ENCODE measurements at regions not wholly inside any gene's neighbourhood (a gene's known extent, or its start where the extent isn't known, plus 50 kb on each side); places are given as distances from the start of the nearest gene placed in this dataset.

- H3K9me3 ChIP-seq (ENCODE audit: control insufficient read depth in 1 of 2, low read length in 2 of 2), result no peaks in the 10 kb centered on the region
- H3K27ac ChIP-seq (ENCODE audit: low read depth, low read length), result no peak overlapping the region
- no peak overlapping the region for H3K4me3 ChIP-seq (ENCODE audit: low read depth in 1 of 2, low read length in 2 of 2)
Measured at GRCh38 chr19:31015778-31016177, 333.5 kb downstream of the TSHZ3 start.

GRCh38 chr19:31014668-31015067, 334.6 kb downstream of the TSHZ3 start:
- H3K27me3 ChIP-seq (ENCODE audit: control insufficient read depth in 1 of 2, insufficient read depth in 2 of 2, low read length in 2 of 2), result no peaks in the 10 kb centered on the region
- no peak overlapping the region for H3K9ac ChIP-seq (ENCODE audit: low read depth in 1 of 2, low read length in 2 of 2)
- H3K9me3 ChIP-seq (ENCODE audit: control insufficient read depth in 1 of 2, low read length in 2 of 2), result no peaks in the 10 kb centered on the region
- no peak overlapping the region for H3K27ac ChIP-seq (ENCODE audit: low read depth, low read length)
- H3K4me3 ChIP-seq (ENCODE audit: low read depth in 1 of 2, low read length in 2 of 2), result no peak overlapping the region
- H3K4me1 ChIP-seq (ENCODE audit: control insufficient read depth in 1 of 2, insufficient read depth in 2 of 2, low read length in 2 of 2), result no peaks in the 10 kb centered on the region
- no peaks in the 10 kb centered on the region for H3K36me3 ChIP-seq (ENCODE audit: control insufficient read depth in 1 of 2, insufficient read depth in 2 of 2, low read length in 2 of 2)

More at GRCh38 chr19:31015778-31016177, 333.5 kb downstream of the TSHZ3 start:
- Histone ChIP-seq H3K27me3 (ENCODE audit: control insufficient read depth in 1 of 2, insufficient read depth in 2 of 2, low read length in 2 of 2) (no peaks in the 10 kb centered on the region), H3K9ac (ENCODE audit: low read depth in 1 of 2, low read length in 2 of 2) (no peak overlapping the region), H3K36me3 (ENCODE audit: control insufficient read depth in 1 of 2, insufficient read depth in 2 of 2, low read length in 2 of 2) (no peaks in the 10 kb centered on the region), H3K4me1 (ENCODE audit: control insufficient read depth in 1 of 2, insufficient read depth in 2 of 2, low read length in 2 of 2) (no peaks in the 10 kb centered on the region)

DNA sequence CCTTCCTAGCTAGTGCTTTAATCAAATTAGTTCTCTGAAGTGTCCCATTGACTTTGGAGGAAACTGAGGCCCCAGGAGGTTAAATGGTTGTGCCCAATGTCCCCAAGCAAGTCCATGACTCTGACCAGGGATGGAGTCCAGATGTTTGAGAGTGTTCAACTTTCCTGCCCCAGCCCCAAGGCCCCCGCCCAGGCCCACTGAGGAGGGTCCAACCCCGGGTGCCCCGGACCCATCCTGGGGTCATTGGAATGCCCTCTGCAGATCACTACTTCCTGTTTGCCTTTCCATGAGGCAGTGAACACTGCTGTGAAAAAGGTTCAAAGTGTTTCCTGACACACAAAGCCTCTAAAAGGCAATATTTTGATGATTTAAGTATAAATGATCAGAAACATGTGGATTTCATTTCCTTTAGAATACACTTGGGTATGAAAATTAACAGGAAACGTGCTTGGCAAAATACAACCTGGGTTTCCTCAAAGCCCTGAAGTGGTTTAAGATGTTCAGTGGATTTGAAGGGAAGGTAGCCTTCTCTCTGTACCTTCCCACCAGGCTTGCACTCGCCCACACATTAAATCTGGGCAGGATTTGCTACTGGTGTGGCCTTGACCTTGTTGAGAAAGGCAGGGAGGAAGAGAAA, 335.7 kb downstream of the TSHZ3 start:
- Histone ChIP-seq H3K27me3 (ENCODE audit: control insufficient read depth in 1 of 2, insufficient read depth in 2 of 2, low read length in 2 of 2) (no peaks in the 10 kb centered on the region), H3K9ac (ENCODE audit: low read depth in 1 of 2, low read length in 2 of 2) (no peak overlapping the region), H3K36me3 (ENCODE audit: control insufficient read depth in 1 of 2, insufficient read depth in 2 of 2, low read length in 2 of 2) (no peaks in the 10 kb centered on the region), H3K9me3 (ENCODE audit: control insufficient read depth in 1 of 2, low read length in 2 of 2) (no peaks in the 10 kb centered on the region), H3K4me3 (ENCODE audit: low read depth in 1 of 2, low read length in 2 of 2) (no peak overlapping the region), H3K27ac (ENCODE audit: low read depth, low read length) (no peak overlapping the region), H3K4me1 (ENCODE audit: control insufficient read depth in 1 of 2, insufficient read depth in 2 of 2, low read length in 2 of 2) (no peaks in the 10 kb centered on the region)

- Histone ChIP-seq H3K4me1 (ENCODE audit: control insufficient read depth in 1 of 2, insufficient read depth in 2 of 2, low read length in 2 of 2) (no peaks in the 10 kb centered on the region), H3K27ac (ENCODE audit: low read depth, low read length) (no peak overlapping the region), H3K9ac (ENCODE audit: low read depth in 1 of 2, low read length in 2 of 2) (no peak overlapping the region), H3K4me3 (ENCODE audit: low read depth in 1 of 2, low read length in 2 of 2) (no peak overlapping the region), H3K27me3 (ENCODE audit: control insufficient read depth in 1 of 2, insufficient read depth in 2 of 2, low read length in 2 of 2) (no peaks in the 10 kb centered on the region), H3K9me3 (ENCODE audit: control insufficient read depth in 1 of 2, low read length in 2 of 2) (peaks cover 0 to 3% of the 10 kb centered on the region in 2 donors), H3K36me3 (ENCODE audit: control insufficient read depth in 1 of 2, insufficient read depth in 2 of 2, low read length in 2 of 2) (no peaks in the 10 kb centered on the region)
Measured at GRCh38 chr19:31002518-31003244, 346.6 kb downstream of the TSHZ3 start.

DNA sequence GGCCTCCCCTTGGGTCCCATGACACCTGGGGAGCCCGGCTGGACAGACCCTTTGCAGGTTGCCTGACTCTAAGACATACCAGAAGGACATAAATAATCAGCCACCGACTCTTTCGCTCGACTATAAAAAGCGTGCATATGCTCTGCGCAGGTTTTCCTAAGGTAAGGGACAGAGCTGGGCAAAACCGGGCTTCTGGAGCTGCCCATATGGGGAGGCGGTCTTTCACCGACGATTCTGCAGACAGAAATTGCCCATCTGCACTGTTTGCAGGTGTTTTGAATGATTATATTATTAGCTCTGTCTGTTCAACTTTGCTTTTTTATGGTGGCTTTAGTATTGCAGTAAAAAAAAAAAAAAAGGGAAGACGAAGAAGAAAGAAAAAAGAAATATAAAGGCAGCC, 347.2 kb downstream of the TSHZ3 start:
- Histone ChIP-seq H3K4me1 (ENCODE audit: control insufficient read depth in 1 of 2, insufficient read depth in 2 of 2, low read length in 2 of 2) (no peaks in the 10 kb centered on the region), H3K4me3 (ENCODE audit: low read depth in 1 of 2, low read length in 2 of 2) (no peak overlapping the region), H3K27ac (ENCODE audit: low read depth, low read length) (no peak overlapping the region), H3K27me3 (ENCODE audit: control insufficient read depth in 1 of 2, insufficient read depth in 2 of 2, low read length in 2 of 2) (no peaks in the 10 kb centered on the region), H3K36me3 (ENCODE audit: control insufficient read depth in 1 of 2, insufficient read depth in 2 of 2, low read length in 2 of 2) (no peaks in the 10 kb centered on the region), H3K9ac (ENCODE audit: low read depth in 1 of 2, low read length in 2 of 2) (no peak overlapping the region), H3K9me3 (ENCODE audit: control insufficient read depth in 1 of 2, low read length in 2 of 2) (no peaks in the 10 kb centered on the region)

DNA sequence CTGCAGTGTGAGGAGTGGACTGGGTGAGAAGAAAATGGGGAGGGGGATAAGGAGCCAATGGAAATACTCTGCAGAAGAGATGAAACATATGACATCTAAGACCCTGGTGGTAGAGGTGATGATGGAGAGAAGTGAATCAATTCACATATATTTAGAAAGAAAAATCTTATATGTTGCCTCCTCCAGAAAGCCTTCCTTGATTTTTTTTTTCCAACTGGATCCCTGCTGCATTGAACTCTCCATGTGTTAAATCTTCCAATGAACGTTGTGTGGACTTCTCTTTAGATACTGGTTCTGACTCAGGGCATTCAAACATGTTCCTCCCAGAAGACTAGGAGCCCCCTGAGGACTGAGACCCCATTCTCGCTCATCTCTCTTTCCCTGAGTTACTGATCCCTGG, 348.3 kb downstream of the TSHZ3 start:
- H3K27ac ChIP-seq (ENCODE audit: low read depth, low read length), result no peak overlapping the region

DNA sequence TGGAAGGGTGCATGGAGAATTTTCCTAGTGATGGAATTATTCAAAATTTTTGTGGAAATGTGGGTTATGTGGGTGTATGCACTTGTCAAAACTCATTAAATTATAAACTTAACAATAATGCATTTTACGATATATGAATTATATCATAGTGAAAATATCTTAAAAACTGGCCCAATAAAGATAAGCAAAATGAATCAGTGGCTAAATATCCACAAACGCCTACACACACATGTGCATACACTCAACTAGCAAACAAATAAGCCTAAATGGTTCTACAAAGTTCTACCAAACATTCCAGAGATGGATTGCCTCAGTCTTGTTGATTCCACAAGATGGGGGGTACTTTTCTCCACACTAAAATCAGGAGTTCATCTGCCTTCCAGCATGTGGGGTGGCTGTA, 349.5 kb downstream of the TSHZ3 start:
- Histone ChIP-seq H3K4me3 (ENCODE audit: low read depth in 1 of 2, low read length in 2 of 2) (no peak overlapping the region), H3K9ac (ENCODE audit: low read depth in 1 of 2, low read length in 2 of 2) (no peak overlapping the region), H3K36me3 (ENCODE audit: control insufficient read depth in 1 of 2, insufficient read depth in 2 of 2, low read length in 2 of 2) (no peaks in the 10 kb centered on the region), H3K27me3 (ENCODE audit: control insufficient read depth in 1 of 2, insufficient read depth in 2 of 2, low read length in 2 of 2) (no peaks in the 10 kb centered on the region), H3K9me3 (ENCODE audit: control insufficient read depth in 1 of 2, low read length in 2 of 2) (no peaks in the 10 kb centered on the region), H3K4me1 (ENCODE audit: control insufficient read depth in 1 of 2, insufficient read depth in 2 of 2, low read length in 2 of 2) (no peaks in the 10 kb centered on the region), H3K27ac (ENCODE audit: low read depth, low read length) (no peak overlapping the region)

More for the DNA sequence above, 348.3 kb downstream of the TSHZ3 start:
- Histone ChIP-seq H3K4me3 (ENCODE audit: low read depth in 1 of 2, low read length in 2 of 2) (no peak overlapping the region), H3K36me3 (ENCODE audit: control insufficient read depth in 1 of 2, insufficient read depth in 2 of 2, low read length in 2 of 2) (no peaks in the 10 kb centered on the region), H3K9ac (ENCODE audit: low read depth in 1 of 2, low read length in 2 of 2) (no peak overlapping the region), H3K27me3 (ENCODE audit: control insufficient read depth in 1 of 2, insufficient read depth in 2 of 2, low read length in 2 of 2) (no peaks in the 10 kb centered on the region), H3K4me1 (ENCODE audit: control insufficient read depth in 1 of 2, insufficient read depth in 2 of 2, low read length in 2 of 2) (no peaks in the 10 kb centered on the region), H3K9me3 (ENCODE audit: control insufficient read depth in 1 of 2, low read length in 2 of 2) (no peaks in the 10 kb centered on the region)

- Histone ChIP-seq H3K36me3 (ENCODE audit: control insufficient read depth in 1 of 2, insufficient read depth in 2 of 2, low read length in 2 of 2) (no peaks in the 10 kb centered on the region), H3K27ac (ENCODE audit: low read depth, low read length) (no peak overlapping the region), H3K4me3 (ENCODE audit: low read depth in 1 of 2, low read length in 2 of 2) (no peak overlapping the region), H3K9ac (ENCODE audit: low read depth in 1 of 2, low read length in 2 of 2) (no peak overlapping the region), H3K27me3 (ENCODE audit: control insufficient read depth in 1 of 2, insufficient read depth in 2 of 2, low read length in 2 of 2) (no peaks in the 10 kb centered on the region), H3K4me1 (ENCODE audit: control insufficient read depth in 1 of 2, insufficient read depth in 2 of 2, low read length in 2 of 2) (no peaks in the 10 kb centered on the region), H3K9me3 (ENCODE audit: control insufficient read depth in 1 of 2, low read length in 2 of 2) (no peaks in the 10 kb centered on the region)
Measured at GRCh38 chr19:30997222-30997621, 352.0 kb downstream of the TSHZ3 start.

GRCh38 chr19:30978639-30979038, 370.6 kb downstream of the TSHZ3 start:
- no peak overlapping the region for H3K9ac ChIP-seq (ENCODE audit: low read depth in 1 of 2, low read length in 2 of 2)
- no peaks in the 10 kb centered on the region for H3K9me3 ChIP-seq (ENCODE audit: control insufficient read depth in 1 of 2, low read length in 2 of 2)
- H3K36me3 ChIP-seq (ENCODE audit: control insufficient read depth in 1 of 2, insufficient read depth in 2 of 2, low read length in 2 of 2), result no peaks in the 10 kb centered on the region

DNA sequence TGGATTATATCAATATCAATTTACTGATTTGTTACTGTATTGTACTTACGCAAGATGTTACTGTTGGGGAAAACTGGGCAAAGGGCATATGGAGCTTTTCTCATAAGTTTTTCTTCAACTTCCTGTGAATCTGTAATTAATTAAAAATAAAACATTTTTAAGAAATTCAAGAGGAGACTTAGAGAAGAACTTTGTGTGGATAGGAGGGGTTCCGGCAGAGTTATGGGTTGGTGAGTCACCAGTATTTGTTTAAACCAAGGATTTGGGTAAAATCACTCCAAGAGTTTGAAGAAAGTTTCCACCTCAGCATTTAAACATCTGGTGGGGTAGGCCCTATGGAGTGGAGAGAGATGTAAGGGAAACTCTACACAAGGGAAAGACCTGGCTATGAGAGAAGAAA, 379.6 kb downstream of the TSHZ3 start:
- Histone ChIP-seq H3K27ac (ENCODE audit: low read depth, low read length) (no peak overlapping the region), H3K9me3 (ENCODE audit: control insufficient read depth in 1 of 2, low read length in 2 of 2) (no peaks in the 10 kb centered on the region)

More at GRCh38 chr19:30978639-30979038, 370.6 kb downstream of the TSHZ3 start:
- H3K4me1 ChIP-seq (ENCODE audit: control insufficient read depth in 1 of 2, insufficient read depth in 2 of 2, low read length in 2 of 2), result no peaks in the 10 kb centered on the region
- H3K27ac ChIP-seq (ENCODE audit: low read depth, low read length), result no peak overlapping the region
- H3K4me3 ChIP-seq (ENCODE audit: low read depth in 1 of 2, low read length in 2 of 2), result no peak overlapping the region
- H3K27me3 ChIP-seq (ENCODE audit: control insufficient read depth in 1 of 2, insufficient read depth in 2 of 2, low read length in 2 of 2), result no peaks in the 10 kb centered on the region

More for the DNA sequence above, 379.6 kb downstream of the TSHZ3 start:
- Histone ChIP-seq H3K4me1 (ENCODE audit: control insufficient read depth in 1 of 2, insufficient read depth in 2 of 2, low read length in 2 of 2) (no peaks in the 10 kb centered on the region), H3K27me3 (ENCODE audit: control insufficient read depth in 1 of 2, insufficient read depth in 2 of 2, low read length in 2 of 2) (no peaks in the 10 kb centered on the region), H3K4me3 (ENCODE audit: low read depth in 1 of 2, low read length in 2 of 2) (no peak overlapping the region), H3K9ac (ENCODE audit: low read depth in 1 of 2, low read length in 2 of 2) (no peak overlapping the region), H3K36me3 (ENCODE audit: control insufficient read depth in 1 of 2, insufficient read depth in 2 of 2, low read length in 2 of 2) (no peaks in the 10 kb centered on the region)
